Motor neuron (in vitro differentiated cells): ENCODE measurements at regions not wholly inside any gene's neighbourhood (a gene's known extent, or its start where the extent isn't known, plus 50 kb on each side); places are given as distances from the start of the nearest gene placed in this dataset.
A peak's percentile ranks its signal among the peaks of the same experiment; 100 is the strongest.

Source experiments
- ATAC-seq, 8 experiments: fragments of 200-7000 bp; cut with Tn5 transposase; replicated peaks in 6 of 8; 2 replicates each; pipeline ENCODE4 v1.8.0; 2021; ENCODE audit warnings: mild to moderate bottlenecking in 8 of 8, moderate library complexity in 8 of 8
- H3K27ac ChIP-seq, 2 donors: fragments of 250-450 bp; sonication (Bioruptor Pico); 2 replicates each; pipeline ENCODE4 v1.9.0; 2021; ENCODE audit warnings: antibody characterized with exemption in 2 of 2, mild to moderate bottlenecking in 2 of 2, moderate library complexity in 1 of 2
- H3K4me1 ChIP-seq, 2 donors: fragments of 250-450 bp; sonication (Bioruptor Pico); replicated peaks in 1 of 2; 2 replicates each; pipeline ENCODE4 v1.6.1; 2021; ENCODE audit warnings: antibody characterized with exemption in 2 of 2, mild to moderate bottlenecking in 2 of 2, moderate library complexity in 1 of 2
- H3K4me3 ChIP-seq, 5 donors: fragments of 250-450 bp; sonication (Bioruptor Pico); 2 replicates each; pipeline ENCODE4 v1.9.0; 2021; ENCODE audit warnings: antibody characterized with exemption in 5 of 5, mild to moderate bottlenecking in 5 of 5, moderate library complexity in 4 of 5
- WGBS, 10 experiments: fragments of 450-650 bp; shearing (Covaris generic); methylation state at CpG; one replicate each; pipeline ENCODE4 v1.0.0; 2022; 5-methylcytosine and 5-hydroxymethylcytosine counted together
- in situ Hi-C, 9 experiments: fragments of 400-800 bp; cut with MboI; loops; one replicate each; pipeline ENCODE4 v1.15.0; 2021; ENCODE audit warnings: low sequenced_read_pairs in 9 of 9, low pct_unique_long_range_greater_than_20kb in 2 of 9; ENCODE audit not compliant: unreplicated experiment in 9 of 9

- no peak for ATAC-seq
- Histone ChIP-seq H3K4me3 (no peak overlapping the region), H3K27ac (no peak overlapping the region), H3K4me1 (no peaks in the 10 kb centered on the region)
- in situ Hi-C loops, result loop anchor here in 1 of 9 experiments (25.0 kb wide), 1 partner anchor 582 kb away; no protein-coding TSS in a partner anchor
These were observed 1078.3 kb downstream of the FAM181B start for GRCh38 chr11:81655351-81655750.

DNA sequence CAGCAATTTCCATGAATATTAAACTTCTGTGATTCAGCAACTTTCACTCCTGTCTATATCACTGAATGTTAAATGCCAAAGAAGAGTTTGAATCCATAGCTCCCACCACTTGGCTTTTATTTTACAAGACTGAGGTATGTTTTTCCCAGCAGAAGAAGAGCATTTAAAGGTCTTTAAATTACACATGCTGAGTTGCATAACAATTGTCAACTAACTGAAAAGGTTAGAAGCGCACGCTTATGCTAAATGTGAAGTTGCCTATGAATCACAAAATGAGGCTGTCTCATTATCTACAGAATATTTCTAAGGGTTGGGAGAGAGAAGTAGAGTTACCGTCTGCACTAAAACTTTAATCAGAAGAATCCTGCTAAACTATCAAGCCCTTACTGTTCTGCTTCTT is 1086.3 kb downstream of the FAM181B start:
- H3K4me3 ChIP-seq, result peak overlapping the region in 3 of 5 donors; percentile 22 to 30 (median 26)
- peak in 4 of 8 experiments; percentile 1 to 27 (median 15) for ATAC-seq

DNA sequence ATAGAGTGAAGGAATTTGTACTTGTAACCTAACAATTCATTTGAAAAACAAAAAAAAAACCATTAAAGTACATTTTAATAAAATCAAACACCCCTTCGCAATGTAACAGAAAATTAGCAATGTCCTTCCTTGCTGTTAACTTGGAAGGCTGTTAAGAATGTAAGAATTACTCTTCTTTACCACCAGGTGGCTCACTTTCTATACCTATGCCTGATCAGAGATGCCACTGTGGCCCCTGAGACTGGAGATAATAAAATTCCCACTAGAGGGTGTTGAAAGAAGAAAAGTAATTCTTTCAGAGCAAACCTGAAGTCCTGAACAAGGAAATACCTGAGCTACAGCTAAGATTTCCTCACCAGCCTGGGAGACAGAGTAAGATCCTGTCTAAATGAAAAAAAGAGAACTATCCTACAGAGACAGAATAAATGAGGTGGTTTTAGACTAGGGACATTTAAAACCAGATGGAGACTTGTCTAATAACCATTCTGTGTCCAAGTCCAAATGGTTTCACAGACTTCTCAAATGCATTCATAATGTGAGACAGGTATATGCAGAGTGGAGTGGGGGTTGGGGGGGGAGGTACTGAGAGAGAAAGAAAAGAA is 1089.3 kb downstream of the FAM181B start:
- H3K4me3 ChIP-seq, result no peak overlapping the region
- no peak overlapping the region for H3K27ac ChIP-seq
- in situ Hi-C loops, result loop anchor here in 6 of 9 experiments (10.0 to 25.0 kb wide), 4 partner anchors 580 to 1043 kb away; no protein-coding TSS in a partner anchor
- 29 to 100% (median 57%) methylated on average over 1 of the region's 1 CpG for WGBS, 10 experiments
- H3K4me1 ChIP-seq, result peaks cover 6 to 10% of the 10 kb centered on the region in 2 donors
- peak in 4 of 8 experiments; percentile 44 to 91 (median 62) for ATAC-seq

More for the DNA sequence above, 1086.3 kb downstream of the FAM181B start:
- Histone ChIP-seq H3K4me1 (peaks cover 6 to 10% of the 10 kb centered on the region in 2 donors), H3K27ac (no peak overlapping the region)
- in situ Hi-C loops, result loop anchor here in 6 of 9 experiments (10.0 to 25.0 kb wide), 4 partner anchors 577 to 1040 kb away; no protein-coding TSS in a partner anchor
- WGBS, 10 experiments, result 10 to 89% (median 39%) methylated on average over 1 to 3 of the region's 3 CpGs; no CpG with 5 or more reads in 2 of the 10 experiments

DNA sequence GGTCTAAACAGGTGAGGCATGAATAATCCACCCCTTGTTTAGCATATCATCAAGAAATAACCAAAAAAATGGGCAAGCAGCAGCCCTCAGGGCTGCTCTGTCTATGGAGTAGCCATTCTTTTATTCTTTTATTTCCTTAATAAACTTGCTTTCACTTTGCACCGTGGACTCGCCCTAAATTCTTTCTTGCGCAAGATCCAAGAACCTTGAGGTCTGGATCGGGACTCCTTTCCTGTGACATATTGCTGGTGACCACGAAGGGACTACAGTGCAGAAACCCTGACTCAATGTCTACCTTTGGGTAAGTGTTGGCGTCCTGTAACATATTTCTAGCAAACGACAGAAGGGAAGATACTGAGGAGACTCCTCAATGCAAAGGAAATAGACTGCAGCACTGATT is 1099.2 kb downstream of the FAM181B start:
- WGBS, 10 experiments, result 17 to 100% (median 80%) methylated on average over 1 to 7 of the region's 7 CpGs
- no peak overlapping the region for H3K27ac ChIP-seq
- no peak overlapping the region for H3K4me3 ChIP-seq
- in situ Hi-C loops, result loop anchor here in 4 of 9 experiments (25.0 kb wide), 2 partner anchors 603 to 1053 kb away; no protein-coding TSS in a partner anchor
- peaks cover 0 to 2% of the 10 kb centered on the region in 2 donors for H3K4me1 ChIP-seq
- no peak for ATAC-seq

GRCh38 chr11:81602508-81602907 is 1131.2 kb downstream of the FAM181B start:
- WGBS, 10 experiments, result 0 to 20% (median 6%) methylated on average over 1 of the region's 1 CpG; no CpG with 5 or more reads in 4 of the 10 experiments
- ATAC-seq, result peak in 4 of 8 experiments; percentile 43 to 70 (median 54)

DNA sequence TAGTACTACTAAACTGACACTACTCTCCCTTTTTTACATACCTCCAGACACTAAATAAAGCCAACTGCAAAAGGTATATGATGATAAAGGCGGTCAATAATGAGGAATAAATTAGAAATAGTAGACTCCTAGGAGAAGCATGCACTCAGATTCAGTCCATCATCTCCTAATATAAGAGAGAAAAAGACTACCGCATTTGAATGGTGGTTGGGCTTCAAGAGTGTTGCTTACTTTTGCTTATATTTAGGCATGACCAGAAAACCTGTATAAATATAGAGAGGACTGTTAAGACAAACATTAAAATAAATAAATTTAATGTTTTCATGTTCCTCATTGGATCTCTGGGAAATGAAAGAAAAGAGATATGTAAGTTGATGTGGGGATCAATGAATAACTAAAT is 1137.0 kb downstream of the FAM181B start:
- no peak overlapping the region for H3K27ac ChIP-seq
- ATAC-seq, result no peak
- WGBS, 10 experiments, result 0 to 100% (median 80%) methylated on average over 1 to 2 of the region's 2 CpGs; no CpG with 5 or more reads in 1 of the 10 experiments
- in situ Hi-C loops, result no loop called here
- peaks cover 0 to 3% of the 10 kb centered on the region in 2 donors for H3K4me1 ChIP-seq
- H3K4me3 ChIP-seq, result no peak overlapping the region

More at GRCh38 chr11:81602508-81602907, 1131.2 kb downstream of the FAM181B start:
- Histone ChIP-seq H3K27ac (no peak overlapping the region), H3K4me1 (peaks cover 0 to 14% of the 10 kb centered on the region in 2 donors), H3K4me3 (no peak overlapping the region)
- in situ Hi-C loops, result no loop called here

DNA sequence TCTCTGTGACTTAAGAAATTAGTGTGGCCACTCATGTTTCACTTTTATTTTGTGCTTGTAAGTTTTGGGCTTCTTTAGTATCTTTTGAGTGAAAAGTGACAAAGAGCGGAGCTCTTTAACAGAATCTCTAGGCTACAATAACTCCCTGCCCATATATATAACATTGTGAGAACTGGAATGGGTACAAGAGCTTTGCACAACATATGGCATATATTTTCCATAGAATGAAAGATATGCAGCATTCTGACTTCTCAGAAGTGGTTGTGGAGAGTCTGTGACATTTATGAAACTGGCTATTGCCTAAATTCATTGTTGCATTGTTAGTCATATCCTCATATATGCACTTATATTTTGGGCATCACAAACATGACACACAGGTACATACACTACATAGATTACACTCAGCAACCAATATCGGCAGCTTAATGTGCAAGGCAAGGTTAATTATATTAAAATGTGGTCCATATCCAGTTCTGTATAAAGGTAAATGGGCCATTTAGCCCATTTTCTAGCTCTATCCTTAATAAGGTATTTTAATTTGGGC is 1148.2 kb downstream of the FAM181B start:
- Histone ChIP-seq H3K27ac (no peak overlapping the region), H3K4me3 (no peak overlapping the region), H3K4me1 (no peaks in the 10 kb centered on the region)
- WGBS, 10 experiments, result 0 to 100% (median 50%) methylated on average over 1 to 2 of the region's 2 CpGs; no CpG with 5 or more reads in 3 of the 10 experiments
- in situ Hi-C loops, result no loop called here
- no peak for ATAC-seq

GRCh38 chr11:81579339-81579738 is 1154.3 kb downstream of the FAM181B start:
- 0 to 86% (median 44%) methylated on average over 1 to 2 of the region's 2 CpGs for WGBS, 10 experiments
- H3K27ac ChIP-seq, result no peak overlapping the region
- in situ Hi-C loops, result no loop called here
- ATAC-seq, result no peak
- H3K4me1 ChIP-seq, result peaks cover 0 to 13% of the 10 kb centered on the region in 2 donors
- H3K4me3 ChIP-seq, result no peak overlapping the region

GRCh38 chr11:81578571-81578970 is 1155.1 kb downstream of the FAM181B start:
- in situ Hi-C loops, result no loop called here
- no peak for ATAC-seq
- 0 to 95% (median 62%) methylated on average over 2 to 4 of the region's 4 CpGs for WGBS, 10 experiments
- Histone ChIP-seq H3K27ac (no peak overlapping the region), H3K4me3 (no peak overlapping the region), H3K4me1 (peaks cover 0 to 13% of the 10 kb centered on the region in 2 donors)

DNA sequence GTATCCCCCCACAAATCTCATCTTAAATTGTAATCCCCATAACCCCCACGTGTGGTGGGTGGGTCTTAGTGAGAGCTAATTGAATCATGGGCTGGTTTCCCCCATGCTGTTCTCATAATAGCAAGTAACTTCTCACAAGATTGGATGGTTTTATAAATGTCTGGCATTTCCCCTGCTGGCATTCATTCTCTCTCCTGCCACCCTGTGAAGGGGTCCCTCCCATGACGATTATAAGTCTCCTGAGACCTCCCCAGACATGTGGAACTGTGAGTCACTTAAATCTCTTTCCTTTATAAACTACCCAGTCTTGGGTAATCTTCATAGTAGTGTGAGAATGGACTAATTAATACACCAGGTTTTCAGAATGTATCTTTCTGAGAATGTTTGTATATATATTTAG is 1159.4 kb downstream of the FAM181B start:
- Histone ChIP-seq H3K27ac (no peak overlapping the region), H3K4me1 (peaks cover 0 to 13% of the 10 kb centered on the region in 2 donors), H3K4me3 (no peak overlapping the region)
- in situ Hi-C loops, result no loop called here
- no peak for ATAC-seq
- WGBS, 10 experiments, result 0 to 58% (median 27%) methylated on average over 1 to 2 of the region's 2 CpGs; no CpG with 5 or more reads in 4 of the 10 experiments

DNA sequence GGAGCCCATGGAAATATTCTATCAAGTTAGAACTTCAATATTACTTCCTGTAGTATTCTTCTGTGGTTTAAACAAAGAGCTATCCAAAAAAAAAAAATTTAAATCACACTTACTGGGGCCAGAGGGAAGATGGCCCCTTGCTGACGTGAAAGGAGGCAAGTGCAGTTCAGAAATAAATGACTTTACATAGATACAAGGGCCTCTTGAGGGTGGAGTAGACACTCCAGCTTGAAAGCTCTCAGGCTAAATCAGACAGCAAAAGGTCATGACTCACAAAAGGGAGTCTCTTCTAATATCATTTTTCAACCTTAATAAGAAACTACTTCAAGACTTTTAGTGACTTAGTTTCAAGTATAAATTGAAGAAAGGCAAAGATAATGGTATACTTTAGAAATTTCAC is 1160.3 kb downstream of the FAM181B start:
- Histone ChIP-seq H3K27ac (no peak overlapping the region), H3K4me1 (peaks cover 0 to 13% of the 10 kb centered on the region in 2 donors), H3K4me3 (no peak overlapping the region)
- peak in 2 of 8 experiments; percentile 22 to 44 for ATAC-seq
- 0 to 80% (median 14%) methylated on average over 1 of the region's 1 CpG; no CpG with 5 or more reads in 3 of the 10 experiments for WGBS, 10 experiments
- in situ Hi-C loops, result no loop called here

- ATAC-seq, result no peak
- Histone ChIP-seq H3K27ac (no peak overlapping the region), H3K4me1 (peaks cover 0 to 11% of the 10 kb centered on the region in 2 donors), H3K4me3 (no peak overlapping the region)
- 4 to 100% (median 84%) methylated on average over 1 to 2 of the region's 2 CpGs; no CpG with 5 or more reads in 1 of the 10 experiments for WGBS, 10 experiments
- in situ Hi-C loops, result no loop called here
These were observed 1163.0 kb downstream of the FAM181B start for GRCh38 chr11:81570669-81571068.

GRCh38 chr11:81569999-81570398 is 1163.7 kb downstream of the FAM181B start:
- ATAC-seq, result no peak
- no peak overlapping the region for H3K27ac ChIP-seq
- in situ Hi-C loops, result no loop called here
- H3K4me1 ChIP-seq, result peaks cover 0 to 11% of the 10 kb centered on the region in 2 donors
- no peak overlapping the region for H3K4me3 ChIP-seq
- 0 to 71% (median 17%) methylated on average over 1 of the region's 1 CpG; no CpG with 5 or more reads in 2 of the 10 experiments for WGBS, 10 experiments
